ENCODE measurements at regions not wholly inside any gene's neighbourhood (a gene's known extent, or its start where the extent isn't known, plus 50 kb on each side); places are given as distances from the start of the nearest gene placed in this dataset.

DNA sequence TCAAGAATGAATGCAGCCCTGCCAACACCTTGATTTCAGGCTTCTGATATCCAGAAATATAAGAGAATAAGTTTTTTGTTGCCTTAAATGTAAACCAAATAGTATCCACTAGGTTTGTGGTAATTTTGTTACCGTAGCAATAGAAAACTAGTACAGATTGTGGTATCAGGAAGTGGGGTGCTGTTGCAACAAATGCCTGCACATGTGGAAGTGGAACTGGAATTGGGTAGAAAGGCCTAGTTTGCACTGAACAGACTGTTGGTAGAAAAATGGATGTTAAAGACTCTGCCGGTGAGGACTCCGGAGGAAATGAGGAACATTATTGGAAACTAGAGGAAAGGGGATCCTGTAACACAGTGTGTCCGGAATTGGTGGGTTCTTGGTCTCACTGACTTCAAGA is 145.8 kb upstream of the MGAT5 start:
- WGBS (ENCODE audit: insufficient coverage, insufficient replicate concordance, low lambda C conversion rate, missing lambda C conversion rate): 73% methylated on average over 4 of the region's 4 CpGs
- no peaks in the 10 kb centered on the region for H3K27me3 ChIP-seq (replicated peaks in 1 of 2; ENCODE audit: control insufficient read depth in 2 of 2, insufficient read depth in 2 of 2, low read length in 1 of 2)
- ChIA-PET CTCF (interaction anchor here (1.2 to 2.0 kb wide), 2 partner anchors 9 to 222 kb away, joined by 3 to 6 read pairs; no protein-coding TSS in a partner anchor), RAD21 (ENCODE audit: unreplicated experiment) (interaction anchor here (1.0 kb wide), 1 partner anchor 8 kb away, joined by 3 read pairs; no protein-coding TSS in a partner anchor), SMC1A (ENCODE audit: uncharacterized antibody, unreplicated experiment) (interaction anchor here (1.4 kb wide), 1 partner anchor 304 kb away, joined by 3 read pairs; no protein-coding TSS in a partner anchor), POLR2A (no interaction called here)
- no peaks in the 10 kb centered on the region for H3K4me1 ChIP-seq (ENCODE audit: control insufficient read depth, insufficient read depth, low read length)
- intact Hi-C loops (cut with micrococcal nuclease; ENCODE audit: unreplicated experiment): no loop called here
- no peak overlapping the region for H3K9ac ChIP-seq (ENCODE audit: control insufficient read depth, insufficient read depth, low read length)
- H3K79me2 ChIP-seq (ENCODE audit: control insufficient read depth, insufficient read depth, low read length): no peaks in the 10 kb centered on the region
- BruUV-seq (replicated peaks): no TSS peak
- no peak overlapping the region for H3K27ac ChIP-seq (ENCODE audit: control insufficient read depth, insufficient read depth)
- H3K36me3 ChIP-seq (ENCODE audit: control insufficient read depth in 2 of 2, insufficient read depth in 2 of 2, low read length in 1 of 2): no peaks in the 10 kb centered on the region
- in situ Hi-C loops (cut with MboI): no loop called here
- H2AFZ ChIP-seq (ENCODE audit: control insufficient read depth, low read depth, low read length): no peak overlapping the region
- DNase-seq (ENCODE audit: low read depth, low spot score) (no peak), ATAC-seq (no peak), FAIRE-seq (no peak)
- no peak overlapping the region for H3K4me2 ChIP-seq (ENCODE audit: control insufficient read depth, insufficient read depth)
- H3K9me3 ChIP-seq (replicated peaks; ENCODE audit: control insufficient read depth, insufficient read depth, low read length): peaks cover 3% of the 10 kb centered on the region; the same call in 2 of the 3 replicates
- no peaks in the 10 kb centered on the region for H4K20me1 ChIP-seq (ENCODE audit: control insufficient read depth, insufficient read depth)
- no peak overlapping the region for H3K4me3 ChIP-seq
- TF ChIP-seq NFYB (IDR thresholded peaks at IDR 0.05; ENCODE audit: insufficient read depth, low read depth, low read length) (no peak), SRF (IDR thresholded peaks at IDR 0.05; ENCODE audit: low read depth in 2 of 2, low read length in 2 of 2) (no peak), HDGF (IDR thresholded peaks at IDR 0.05) (no peak), TCF3 (IDR thresholded peaks at IDR 0.05; ENCODE audit: borderline replicate concordance, insufficient read depth, low read depth, low read length) (no peak), CREM (IDR thresholded peaks at IDR 0.05; ENCODE audit: low read depth) (no peak), NRF1 (conservative IDR thresholded peaks at IDR 0.05; ENCODE audit: low read depth, low read length) (no peak), YBX1 (IDR thresholded peaks at IDR 0.05) (no peak), ZZZ3 (IDR thresholded peaks at IDR 0.05; ENCODE audit: control insufficient read depth, insufficient read length, low read depth) (no peak), CBX3 (IDR thresholded peaks at IDR 0.05; ENCODE audit: borderline replicate concordance, low read depth) (no peak)
- TF ChIP-seq, protein P1, sequence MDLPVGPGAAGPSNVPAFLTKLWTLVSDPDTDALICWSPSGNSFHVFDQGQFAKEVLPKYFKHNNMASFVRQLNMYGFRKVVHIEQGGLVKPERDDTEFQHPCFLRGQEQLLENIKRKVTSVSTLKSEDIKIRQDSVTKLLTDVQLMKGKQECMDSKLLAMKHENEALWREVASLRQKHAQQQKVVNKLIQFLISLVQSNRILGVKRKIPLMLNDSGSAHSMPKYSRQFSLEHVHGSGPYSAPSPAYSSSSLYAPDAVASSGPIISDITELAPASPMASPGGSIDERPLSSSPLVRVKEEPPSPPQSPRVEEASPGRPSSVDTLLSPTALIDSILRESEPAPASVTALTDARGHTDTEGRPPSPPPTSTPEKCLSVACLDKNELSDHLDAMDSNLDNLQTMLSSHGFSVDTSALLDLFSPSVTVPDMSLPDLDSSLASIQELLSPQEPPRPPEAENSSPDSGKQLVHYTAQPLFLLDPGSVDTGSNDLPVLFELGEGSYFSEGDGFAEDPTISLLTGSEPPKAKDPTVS (IDR thresholded peaks at IDR 0.05; ENCODE audit: low read depth, low read length): no peak
- TF ChIP-seq, protein P2, sequence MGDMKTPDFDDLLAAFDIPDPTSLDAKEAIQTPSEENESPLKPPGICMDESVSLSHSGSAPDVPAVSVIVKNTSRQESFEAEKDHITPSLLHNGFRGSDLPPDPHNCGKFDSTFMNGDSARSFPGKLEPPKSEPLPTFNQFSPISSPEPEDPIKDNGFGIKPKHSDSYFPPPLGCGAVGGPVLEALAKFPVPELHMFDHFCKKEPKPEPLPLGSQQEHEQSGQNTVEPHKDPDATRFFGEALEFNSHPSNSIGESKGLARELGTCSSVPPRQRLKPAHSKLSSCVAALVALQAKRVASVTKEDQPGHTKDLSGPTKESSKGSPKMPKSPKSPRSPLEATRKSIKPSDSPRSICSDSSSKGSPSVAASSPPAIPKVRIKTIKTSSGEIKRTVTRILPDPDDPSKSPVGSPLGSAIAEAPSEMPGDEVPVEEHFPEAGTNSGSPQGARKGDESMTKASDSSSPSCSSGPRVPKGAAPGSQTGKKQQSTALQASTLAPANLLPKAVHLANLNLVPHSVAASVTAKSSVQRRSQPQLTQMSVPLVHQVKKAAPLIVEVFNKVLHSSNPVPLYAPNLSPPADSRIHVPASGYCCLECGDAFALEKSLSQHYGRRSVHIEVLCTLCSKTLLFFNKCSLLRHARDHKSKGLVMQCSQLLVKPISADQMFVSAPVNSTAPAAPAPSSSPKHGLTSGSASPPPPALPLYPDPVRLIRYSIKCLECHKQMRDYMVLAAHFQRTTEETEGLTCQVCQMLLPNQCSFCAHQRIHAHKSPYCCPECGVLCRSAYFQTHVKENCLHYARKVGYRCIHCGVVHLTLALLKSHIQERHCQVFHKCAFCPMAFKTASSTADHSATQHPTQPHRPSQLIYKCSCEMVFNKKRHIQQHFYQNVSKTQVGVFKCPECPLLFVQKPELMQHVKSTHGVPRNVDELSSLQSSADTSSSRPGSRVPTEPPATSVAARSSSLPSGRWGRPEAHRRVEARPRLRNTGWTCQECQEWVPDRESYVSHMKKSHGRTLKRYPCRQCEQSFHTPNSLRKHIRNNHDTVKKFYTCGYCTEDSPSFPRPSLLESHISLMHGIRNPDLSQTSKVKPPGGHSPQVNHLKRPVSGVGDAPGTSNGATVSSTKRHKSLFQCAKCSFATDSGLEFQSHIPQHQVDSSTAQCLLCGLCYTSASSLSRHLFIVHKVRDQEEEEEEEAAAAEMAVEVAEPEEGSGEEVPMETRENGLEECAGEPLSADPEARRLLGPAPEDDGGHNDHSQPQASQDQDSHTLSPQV (IDR thresholded peaks at IDR 0.05): no peak
- TF ChIP-seq, protein P3, sequence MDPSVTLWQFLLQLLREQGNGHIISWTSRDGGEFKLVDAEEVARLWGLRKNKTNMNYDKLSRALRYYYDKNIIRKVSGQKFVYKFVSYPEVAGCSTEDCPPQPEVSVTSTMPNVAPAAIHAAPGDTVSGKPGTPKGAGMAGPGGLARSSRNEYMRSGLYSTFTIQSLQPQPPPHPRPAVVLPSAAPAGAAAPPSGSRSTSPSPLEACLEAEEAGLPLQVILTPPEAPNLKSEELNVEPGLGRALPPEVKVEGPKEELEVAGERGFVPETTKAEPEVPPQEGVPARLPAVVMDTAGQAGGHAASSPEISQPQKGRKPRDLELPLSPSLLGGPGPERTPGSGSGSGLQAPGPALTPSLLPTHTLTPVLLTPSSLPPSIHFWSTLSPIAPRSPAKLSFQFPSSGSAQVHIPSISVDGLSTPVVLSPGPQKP (IDR thresholded peaks at IDR 0.05; ENCODE audit: low read depth, low read length): no peak

Measured in GM12878 (cell line).